SK-N-DZ (cell line): ENCODE measurements at regions not wholly inside any gene's neighbourhood (a gene's known extent, or its start where the extent isn't known, plus 50 kb on each side); places are given as distances from the start of the nearest gene placed in this dataset.

Source experiments
- DNase-seq: peaks from one replicate; pipeline ENCODE4 v3.0.0-alpha.2; 2015; ENCODE audit warnings: low spot score

GRCh38 chr2:191514613-191515012 is 163.3 kb upstream of the NABP1 start:
- no peak for DNase-seq

DNA sequence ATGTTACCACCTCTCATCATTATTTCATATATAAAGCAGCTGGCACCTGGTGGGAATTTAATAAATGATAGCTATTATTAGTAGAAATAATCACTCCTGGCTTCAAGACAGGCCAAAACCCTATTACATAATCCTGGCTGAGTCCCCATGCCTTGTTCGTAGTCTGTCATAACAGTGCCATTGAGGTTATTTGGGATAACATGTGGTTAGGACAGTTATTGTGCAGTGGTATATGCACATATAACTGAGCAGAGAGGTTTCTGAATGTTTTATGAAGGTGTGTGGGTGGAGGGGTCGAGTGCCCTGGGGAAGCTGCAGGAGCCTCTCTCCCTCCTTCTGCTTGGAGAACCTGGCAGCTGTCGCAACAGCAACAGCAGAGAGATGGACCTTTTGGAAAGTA is 162.4 kb upstream of the NABP1 start:
- no peak for DNase-seq

DNA sequence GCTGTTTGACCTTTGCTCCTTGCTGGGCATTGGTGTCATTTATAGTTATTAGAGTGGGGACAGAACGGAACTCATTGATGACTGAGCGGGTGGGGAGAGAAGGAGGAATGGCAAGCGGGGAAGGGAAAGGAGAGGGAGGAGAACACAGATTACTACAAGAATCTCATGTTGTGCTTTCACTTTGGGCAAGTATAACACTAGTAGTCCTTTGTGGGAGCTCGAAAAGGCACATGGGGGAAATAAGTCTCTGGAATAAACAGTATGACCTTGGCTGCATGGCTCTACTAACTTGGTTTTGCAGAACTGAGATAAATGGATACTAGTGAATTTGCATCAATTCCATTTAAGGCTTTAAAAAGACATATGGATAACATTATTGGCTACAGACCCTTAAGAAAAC is 161.7 kb upstream of the NABP1 start:
- no peak for DNase-seq

DNA sequence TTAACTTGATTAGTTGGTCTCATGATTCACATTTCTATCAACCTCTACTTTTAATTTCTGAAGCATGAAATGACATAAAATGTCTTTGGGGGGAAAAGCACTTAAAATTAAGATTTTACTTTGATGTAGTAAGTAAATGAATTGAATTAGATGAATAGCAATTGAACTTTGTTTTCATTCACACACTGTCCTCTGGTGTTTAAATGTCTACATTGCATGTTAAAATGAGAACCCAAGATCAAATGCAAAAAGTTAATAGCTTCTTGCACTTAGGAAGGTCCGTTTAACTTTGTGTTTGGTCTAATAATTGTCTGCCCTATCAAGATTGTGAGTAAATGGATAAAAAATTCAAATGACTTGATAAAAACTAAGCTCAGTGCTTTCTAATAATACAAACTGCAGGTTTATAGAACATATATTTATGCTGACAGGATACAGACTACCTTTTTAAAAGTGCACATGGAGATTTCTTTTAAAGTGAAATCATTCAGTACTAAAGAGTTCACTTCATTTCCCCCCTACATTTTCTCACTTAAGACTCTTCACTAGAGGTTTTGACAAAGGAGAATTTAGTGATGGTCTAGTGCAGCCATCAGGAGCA is 156.2 kb upstream of the NABP1 start:
- peak; percentile 34 for DNase-seq

GRCh38 chr2:191522478-191523120 is 155.3 kb upstream of the NABP1 start:
- no peak for DNase-seq

DNA sequence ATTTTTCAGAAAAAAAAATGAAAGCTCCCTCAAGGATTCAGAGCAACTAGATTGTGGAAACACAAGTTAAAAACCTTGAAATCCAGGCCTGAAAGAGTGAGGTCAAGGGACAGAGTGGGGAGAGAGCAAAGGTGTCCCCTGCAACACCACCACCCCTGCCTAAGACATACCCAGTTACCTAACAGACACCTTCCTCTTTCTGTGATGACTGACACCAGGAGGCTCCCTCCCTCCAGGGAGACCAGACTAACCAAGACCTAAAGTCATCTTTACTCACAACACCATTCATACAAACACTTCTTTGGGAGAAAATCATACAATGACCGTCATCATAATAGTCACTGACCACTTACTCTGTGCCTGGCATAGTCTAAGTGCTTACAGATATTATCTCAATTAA is 151.8 kb upstream of the NABP1 start:
- no peak for DNase-seq

GRCh38 chr2:191526536-191526935 is 151.4 kb upstream of the NABP1 start:
- no peak for DNase-seq

GRCh38 chr2:191526953-191527556 is 150.9 kb upstream of the NABP1 start:
- DNase-seq = no peak

DNA sequence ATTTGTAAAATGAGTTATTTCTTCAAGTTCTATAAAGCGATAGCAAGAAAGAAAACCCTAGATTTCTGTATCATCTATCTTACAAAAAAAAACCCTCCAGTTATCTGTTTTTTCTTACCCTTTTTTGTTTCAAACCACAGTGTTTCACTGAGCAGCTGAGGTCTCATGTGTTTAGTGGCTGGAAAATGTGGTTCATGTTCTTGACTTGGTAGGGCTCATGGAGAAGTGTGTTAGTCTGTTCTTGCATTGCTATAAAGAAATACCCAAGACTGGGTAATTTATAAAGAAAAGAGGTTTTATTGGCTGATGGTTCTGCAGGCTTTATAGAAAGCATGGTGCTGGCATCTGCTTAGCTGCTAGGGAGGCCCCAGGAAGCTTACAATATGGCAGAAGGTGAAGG is 147.3 kb upstream of the NABP1 start:
- no peak for DNase-seq

DNA sequence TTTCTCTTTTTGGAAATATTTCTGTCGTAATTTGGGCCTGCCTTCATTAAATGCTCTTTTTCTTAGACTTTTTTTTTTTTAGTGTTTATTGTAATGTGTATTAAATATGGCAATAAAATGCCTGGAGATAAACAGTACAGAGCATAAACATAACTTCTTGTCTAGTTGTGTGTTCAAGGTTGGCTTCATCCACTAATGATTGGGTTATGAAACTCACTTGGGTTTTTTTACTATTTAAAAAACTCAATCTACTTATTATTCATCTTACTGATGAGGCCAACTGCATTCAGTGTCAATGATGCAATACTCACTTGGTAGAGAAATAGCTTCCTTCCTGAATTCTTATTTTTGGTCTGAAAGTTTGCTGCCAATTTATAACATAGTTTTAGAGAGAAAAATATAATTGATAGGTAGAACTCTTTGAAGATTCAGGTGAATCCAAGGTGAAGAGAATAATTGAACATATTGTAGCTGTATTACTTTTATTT is 144.2 kb upstream of the NABP1 start:
- DNase-seq = no peak

GRCh38 chr2:191537921-191538320 is 140.0 kb upstream of the NABP1 start:
- DNase-seq = no peak

DNA sequence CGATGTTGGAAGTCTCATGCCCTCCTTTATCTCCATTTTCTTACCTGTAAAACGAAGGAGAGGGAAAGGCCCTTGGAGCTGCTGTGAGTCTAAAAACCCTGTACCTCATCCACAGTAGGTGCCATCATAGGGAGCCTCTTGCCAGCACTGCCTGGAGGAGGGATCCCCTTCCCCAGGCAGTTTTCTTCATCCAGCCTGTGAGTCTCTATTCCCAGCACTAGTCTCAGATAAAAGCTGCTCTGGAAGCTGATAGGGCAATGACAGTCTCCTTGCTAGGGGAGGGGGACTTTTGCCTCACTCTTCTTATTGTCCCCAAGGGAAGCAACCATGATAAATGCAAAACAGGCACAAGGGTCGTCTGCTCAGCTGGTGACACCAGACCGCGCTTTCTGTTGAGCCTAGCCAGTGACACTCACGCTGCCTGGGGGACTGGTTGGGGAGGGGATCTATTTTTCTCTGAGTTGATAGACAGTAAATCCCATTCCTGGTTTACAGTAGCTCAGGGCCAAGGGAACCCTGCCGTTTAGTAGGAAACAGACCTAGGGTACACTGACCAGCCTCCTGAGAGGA is 139.5 kb upstream of the NABP1 start:
- DNase-seq = peak; percentile 96

GRCh38 chr2:191539068-191539467 is 138.9 kb upstream of the NABP1 start:
- DNase-seq = peak; percentile 39

DNA sequence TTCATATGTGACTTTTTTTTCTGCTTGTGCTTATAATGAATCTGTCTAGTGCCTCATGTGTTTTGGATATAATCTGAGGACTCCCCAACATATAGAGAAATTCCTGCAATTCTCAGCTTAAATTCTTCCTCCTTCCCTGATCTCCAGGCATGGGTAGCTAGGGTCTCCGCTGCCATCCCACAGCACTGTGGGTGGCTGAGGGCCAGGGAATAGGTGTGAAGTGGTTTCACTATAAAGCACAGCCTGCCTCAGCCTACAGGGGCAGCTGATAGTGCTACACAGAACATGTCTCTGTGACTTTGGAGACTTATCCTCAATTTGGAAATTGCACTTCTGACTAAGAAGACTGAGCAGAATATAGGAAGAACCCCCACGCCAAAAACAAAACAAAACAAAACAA is 137.3 kb upstream of the NABP1 start:
- DNase-seq = no peak

GRCh38 chr2:191543708-191544107 is 134.2 kb upstream of the NABP1 start:
- no peak for DNase-seq

DNA sequence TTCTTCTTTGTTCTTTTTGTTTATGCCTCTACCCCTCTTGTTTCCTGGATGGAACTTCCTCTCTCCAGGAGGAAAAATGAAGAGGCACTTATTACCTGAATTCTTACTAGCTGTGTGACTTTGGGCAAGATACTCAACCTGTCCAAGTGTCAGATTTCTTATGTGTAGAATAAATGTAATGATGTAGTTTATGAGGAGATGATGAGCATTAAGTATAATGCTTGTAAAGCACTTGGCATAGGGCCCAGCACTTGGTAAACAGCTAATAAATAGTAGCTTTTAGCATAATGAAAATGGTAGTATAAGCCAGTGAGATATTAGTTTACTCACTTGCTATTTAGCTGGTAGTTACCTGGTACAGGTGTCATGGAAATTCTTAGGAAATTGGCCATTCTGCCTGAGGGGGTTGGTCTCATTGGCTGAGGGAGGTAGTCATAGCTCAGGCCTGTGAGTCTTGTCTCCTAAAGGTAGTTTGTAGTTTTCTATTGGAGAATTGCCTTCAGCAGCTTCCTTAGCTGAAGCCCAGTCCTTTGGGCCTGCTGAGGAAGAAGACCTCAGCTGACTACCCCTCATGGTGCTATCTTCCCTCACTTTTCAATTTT is 133.4 kb upstream of the NABP1 start:
- no peak for DNase-seq

GRCh38 chr2:191545361-191545760 is 132.6 kb upstream of the NABP1 start:
- DNase-seq = no peak

- no peak for DNase-seq
Observed at GRCh38 chr2:191552066-191552465, 125.9 kb upstream of the NABP1 start.

- DNase-seq = no peak
Observed at GRCh38 chr2:191554240-191554639, 123.7 kb upstream of the NABP1 start.

- DNase-seq = peak; percentile 75
Observed at GRCh38 chr2:191555092-191555742, 122.7 kb upstream of the NABP1 start.

DNA sequence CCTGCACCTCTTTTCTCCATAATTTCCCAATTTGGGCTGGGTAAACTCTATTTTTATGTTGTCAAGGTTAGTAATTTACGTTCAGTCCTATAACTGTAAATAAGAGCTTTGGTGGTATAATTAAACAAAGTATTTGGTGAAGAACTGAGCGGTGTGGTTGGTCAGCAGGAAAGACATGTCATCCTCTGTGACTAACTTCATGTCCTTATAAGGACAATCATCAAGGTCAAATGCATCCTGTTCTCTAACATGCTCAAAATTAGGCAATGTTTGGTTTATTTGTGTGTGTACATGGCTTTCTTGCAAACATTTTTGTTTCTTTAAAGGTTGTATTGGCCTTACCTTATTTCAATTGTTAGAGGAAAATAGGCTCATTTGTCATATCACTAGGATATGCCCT is 121.5 kb upstream of the NABP1 start:
- no peak for DNase-seq

- DNase-seq = no peak
Observed at GRCh38 chr2:191557841-191558240, 120.1 kb upstream of the NABP1 start.
